ENCODE measurements at regions not wholly inside any gene's neighbourhood (a gene's known extent, or its start where the extent isn't known, plus 50 kb on each side); places are given as distances from the start of the nearest gene placed in this dataset.
"Not testable (repeated sequence)": the region's sequence is repeated elsewhere in the genome, so short reads cannot be mapped to it uniquely, and the experiment has no call there.

DNA sequence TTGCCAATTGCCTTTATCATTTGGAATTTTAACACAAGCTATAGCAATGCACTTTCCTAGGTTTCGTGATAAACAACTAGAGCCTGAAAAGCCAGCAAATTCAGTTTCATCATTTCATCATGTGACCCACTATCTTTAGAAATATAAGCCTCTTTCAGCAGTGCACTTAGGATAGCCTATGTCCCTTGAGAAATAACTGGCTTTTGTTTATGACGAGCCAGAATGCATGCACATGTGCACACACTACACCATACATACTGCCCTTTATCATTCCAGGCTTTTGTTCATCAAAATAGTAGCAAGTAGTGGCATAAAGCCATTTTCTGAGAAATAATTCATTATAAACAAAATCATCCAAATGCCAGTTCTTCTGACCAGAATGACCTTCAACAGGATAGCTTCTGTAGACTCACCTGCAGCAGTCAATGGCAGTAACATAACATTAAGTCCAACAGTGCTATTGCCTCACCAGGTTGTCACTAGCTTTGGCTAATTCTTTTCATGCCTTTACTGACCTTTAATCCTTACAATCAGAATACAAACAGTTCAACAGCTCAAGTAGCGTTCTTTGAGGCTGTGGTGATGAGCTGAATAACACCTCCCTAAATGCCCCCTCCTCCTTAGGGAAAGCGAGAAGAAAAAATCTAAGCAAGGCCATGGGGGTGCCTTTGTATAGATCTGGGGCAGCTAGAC lies 132.3 kb upstream of the SMARCA2 start:
- DNase-seq: no peak

DNA sequence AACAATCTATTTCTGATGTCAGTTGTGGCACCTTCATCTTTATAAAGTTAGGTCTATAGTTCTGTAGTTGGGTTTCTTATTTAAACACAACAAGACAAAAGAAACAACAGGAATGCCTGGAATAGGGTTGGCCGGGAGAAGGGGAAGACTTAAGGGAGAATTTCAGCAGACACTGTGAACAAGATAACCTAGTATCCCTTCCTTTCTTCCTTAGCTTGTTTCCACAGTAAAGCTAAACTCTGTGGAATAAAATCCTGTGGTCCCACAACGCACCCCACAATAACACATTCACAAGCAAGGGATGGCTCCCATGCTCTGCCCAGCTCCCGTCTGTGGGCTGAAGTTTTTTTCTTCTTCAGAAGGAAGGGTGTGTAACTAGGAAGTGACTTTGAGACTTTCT lies 124.9 kb upstream of the SMARCA2 start:
- no peak for DNase-seq

DNA sequence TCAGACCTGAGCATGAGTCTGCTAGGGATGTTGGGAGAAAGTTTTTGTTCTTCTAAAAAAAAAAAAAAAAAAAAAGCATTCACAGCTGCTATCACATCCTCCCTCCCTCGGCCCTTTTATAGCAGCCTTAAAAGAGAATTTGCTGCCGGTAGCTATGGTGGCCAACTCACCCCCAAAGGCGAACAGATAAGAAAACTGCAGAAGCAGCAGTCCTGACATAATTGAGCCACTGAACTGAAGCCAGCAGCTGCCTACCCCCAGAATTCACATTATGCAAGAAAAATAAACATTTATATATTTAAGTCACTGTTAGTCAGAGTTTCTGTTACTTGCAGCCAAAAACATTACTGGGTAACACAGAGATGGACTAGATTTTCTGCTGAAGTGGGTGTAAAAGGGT lies 124.3 kb upstream of the SMARCA2 start:
- DNase-seq: no peak

DNA sequence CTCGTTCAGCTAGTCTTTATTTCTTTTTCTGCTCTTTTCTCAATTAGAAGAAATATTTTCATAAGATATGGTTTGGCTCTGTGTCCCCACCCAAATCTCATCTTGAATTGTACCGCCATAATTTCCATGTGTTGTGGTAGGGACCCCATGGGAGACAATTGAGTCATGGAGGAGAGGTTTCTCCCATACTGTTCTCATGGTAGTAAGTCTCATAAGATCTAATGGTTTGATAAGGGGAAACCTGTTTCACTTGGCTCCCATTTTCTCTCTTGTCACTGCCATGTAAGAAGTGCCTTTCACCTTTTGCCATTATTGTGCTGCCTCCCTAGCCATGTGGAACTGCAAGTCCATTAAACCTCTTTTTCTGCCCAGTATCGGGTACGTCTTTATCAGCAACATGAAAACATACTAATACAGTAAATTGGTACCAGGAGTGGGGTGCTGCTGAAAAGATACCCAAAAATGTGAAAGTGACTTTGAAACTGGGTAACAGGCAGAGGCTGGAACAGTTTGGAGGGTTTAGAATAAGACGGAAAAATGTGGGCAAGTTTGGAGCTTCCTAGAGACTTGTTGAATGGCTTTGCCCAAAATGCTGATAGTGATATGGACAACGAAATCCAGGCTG lies 112.0 kb upstream of the SMARCA2 start:
- DNase-seq: not testable (repeated sequence)

DNA sequence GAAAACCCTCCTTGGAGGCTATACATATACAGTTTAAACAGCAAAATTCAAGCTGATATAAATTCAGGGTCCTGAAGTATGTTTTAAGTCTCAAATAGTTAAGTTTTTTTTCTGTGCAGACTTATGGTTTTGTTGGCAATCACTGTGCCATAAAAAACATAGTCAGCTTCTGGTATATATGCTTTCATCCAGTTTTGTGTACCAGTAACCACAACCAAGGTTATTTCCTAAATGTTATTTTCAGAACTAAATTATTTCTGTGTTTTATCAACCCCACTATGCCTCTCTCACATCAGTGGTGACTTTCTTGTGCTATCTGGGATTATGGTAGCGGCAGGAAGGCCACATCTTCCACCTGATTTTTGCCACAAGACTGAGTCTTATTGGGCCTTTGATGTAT lies 107.7 kb upstream of the SMARCA2 start:
- no peak for DNase-seq

DNA sequence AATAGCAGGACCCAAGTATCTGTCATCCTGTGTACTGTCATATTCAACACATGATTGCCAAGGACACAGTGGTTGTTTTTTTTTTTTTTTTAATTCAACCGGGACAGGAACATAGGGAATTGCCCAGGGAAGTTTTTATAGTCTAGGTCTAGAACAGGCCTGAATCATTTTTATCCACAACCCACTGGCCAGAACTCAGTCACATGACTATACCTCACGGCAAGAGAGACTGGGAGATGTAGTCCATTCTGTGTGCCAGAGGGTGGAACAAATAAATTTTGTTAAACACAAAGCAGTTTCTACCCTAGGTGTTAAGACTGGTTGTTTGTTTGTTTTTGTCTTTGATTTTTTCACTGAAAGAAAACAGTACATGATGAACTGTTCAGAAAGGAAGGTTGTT lies 105.8 kb upstream of the SMARCA2 start:
- no peak for DNase-seq

DNA sequence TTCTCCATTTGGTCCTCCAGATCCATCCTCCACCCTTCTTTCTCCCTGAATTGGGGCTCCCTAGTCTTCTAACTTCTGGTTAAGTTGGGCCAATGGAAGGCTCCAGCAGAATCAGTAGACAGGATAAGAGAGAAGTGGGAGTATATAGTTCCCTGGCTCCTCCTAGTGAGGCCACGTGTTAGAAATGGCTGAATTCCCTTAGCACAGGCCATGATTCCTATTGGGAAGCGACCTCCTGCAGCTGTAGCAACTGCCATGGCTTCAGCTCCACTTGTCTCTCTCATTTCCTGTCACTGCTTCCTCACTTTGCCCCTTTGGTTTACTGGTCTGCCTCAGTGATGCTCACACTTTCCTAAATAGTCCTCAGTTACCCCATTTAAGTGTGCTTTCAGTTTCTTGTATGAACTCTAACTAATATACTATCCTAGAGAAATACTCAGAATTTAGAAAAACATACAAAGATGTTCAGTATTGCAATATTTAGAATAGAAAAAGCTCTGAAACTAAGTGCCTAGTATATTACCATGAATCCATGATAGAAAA lies 104.8 kb upstream of the SMARCA2 start:
- DNase-seq: no peak

DNA sequence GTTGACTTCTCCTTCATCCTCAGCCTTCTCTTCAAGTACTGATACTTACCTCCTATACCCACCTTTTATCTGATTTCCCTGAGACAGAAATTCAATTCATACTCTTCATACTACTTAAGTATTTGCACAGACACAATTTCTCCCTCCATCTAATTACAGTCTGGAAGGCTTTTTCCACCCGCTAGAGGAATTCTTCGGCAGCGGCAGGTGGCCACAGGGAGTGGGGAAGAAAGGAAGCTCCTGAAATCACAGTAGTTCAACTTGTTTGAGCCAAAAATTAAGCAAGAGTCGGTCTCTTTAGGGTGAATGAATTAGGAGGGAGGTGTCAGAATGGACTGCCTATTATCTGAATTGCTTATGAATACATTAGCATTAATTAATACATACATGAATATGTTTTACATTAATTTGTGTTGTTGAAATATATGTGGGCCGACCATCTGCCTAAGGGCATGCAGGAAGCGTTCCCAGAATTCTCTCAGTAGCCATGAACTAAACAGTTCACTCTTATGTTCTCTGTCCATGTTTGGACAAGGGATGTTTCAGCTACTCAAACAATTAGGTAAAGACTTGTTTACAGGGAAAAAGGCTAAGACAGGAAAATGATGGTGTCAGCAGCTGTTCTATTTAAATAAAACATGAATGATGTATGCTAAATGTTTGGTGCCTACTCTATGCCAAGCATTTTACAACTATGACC lies 101.4 kb upstream of the SMARCA2 start:
- DNase-seq: no peak

DNA sequence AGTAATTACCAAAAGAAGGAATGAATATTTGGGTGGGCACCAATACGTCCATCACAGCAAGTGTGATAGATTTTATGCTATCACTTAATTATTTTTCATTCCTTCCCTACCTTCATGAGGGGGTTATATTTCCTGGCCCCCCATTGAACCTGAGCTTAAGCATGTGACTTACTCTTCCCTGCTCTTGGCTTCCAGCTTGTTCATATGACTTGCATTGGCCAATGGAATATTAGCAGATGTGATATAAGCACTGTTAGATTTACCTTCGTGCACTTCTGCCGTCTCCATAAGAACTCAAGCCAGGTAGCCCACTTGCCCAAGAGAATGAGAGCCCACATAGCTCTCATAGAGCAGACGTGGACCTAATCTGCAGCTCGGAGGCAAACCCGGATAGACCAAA lies 99.1 kb upstream of the SMARCA2 start:
- DNase-seq: no peak

DNA sequence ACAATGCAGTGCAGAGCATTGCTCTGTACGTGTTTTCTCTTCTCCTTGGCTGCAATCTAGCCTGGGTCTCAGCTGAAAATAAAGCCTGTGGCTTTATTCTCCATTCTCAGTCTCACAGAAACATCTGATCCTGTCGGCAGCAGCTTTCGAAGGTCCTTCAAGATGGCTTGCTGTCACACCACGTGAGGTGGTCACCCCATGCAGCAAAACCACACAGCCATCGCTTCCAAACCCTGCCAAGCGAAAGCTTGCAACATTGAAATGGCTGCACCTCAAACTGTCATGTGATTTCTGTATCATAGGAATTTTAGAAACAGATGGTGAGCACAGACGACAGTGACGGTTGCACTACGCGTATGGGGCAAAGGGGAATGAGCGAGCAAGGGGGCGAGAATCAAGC lies 98.5 kb upstream of the SMARCA2 start:
- no peak for DNase-seq

DNA sequence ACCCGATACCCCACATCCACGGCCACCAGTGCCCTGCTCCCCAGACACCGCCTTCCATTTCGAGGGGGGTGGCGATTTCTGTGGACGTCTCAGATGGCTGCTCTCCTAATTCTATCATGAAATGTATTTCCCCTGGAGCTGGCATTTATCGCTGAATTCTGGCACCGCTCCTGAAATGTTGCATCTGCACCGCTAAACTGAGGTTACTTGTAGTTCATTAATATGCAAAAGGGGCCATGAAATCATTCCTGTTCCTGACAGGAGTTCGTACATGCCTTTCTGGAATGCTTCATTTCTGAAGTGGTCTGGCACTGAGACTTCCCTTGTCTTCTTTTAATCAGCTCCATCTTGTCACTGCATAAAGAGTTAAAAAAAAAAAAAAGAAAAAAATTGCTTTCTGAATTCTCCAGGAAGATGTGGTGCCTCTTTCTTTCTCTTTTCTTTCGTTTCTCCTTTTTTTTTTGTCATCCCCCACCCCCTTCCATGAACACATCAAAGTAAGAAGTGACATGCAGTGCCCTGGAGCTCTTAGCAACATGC lies 97.7 kb upstream of the SMARCA2 start:
- DNase-seq: no peak

DNA sequence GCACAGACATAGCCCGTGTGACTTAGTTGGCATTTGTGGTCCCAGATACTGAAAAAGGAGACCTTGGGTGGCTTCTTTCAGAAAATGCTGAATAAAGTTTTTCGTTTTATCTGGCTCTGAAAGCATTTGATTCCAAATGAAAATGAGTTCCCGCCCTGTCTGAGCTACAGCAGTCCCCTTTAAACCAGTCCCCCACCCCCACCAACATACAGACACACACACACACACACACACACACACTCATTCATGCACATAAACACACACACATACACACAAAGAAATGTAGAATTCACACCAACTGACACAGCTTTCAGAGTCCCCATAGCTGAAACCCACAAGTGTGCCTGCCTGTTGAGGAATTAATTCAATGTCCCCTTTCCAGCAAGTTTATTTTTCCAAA lies 97.0 kb upstream of the SMARCA2 start:
- no peak for DNase-seq

DNA sequence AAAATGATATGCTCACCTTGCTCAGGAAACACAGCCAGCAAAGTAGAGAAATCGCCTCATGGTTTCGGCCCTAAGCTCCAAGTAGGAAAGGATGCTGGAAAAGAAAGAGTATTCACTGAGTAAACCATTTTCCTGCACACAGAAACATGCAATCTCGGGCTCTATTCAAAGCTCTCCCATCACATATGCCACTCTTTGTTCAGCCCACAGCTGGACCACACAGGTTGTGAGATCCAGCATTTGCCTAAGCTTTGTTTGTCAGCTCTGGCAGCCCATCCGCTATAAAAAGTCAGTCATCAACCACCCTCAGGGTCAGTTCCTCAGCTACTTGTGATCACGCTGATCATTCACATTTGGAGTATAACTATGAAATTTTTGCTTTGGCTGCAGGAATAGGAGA lies 96.5 kb upstream of the SMARCA2 start:
- no peak for DNase-seq

DNA sequence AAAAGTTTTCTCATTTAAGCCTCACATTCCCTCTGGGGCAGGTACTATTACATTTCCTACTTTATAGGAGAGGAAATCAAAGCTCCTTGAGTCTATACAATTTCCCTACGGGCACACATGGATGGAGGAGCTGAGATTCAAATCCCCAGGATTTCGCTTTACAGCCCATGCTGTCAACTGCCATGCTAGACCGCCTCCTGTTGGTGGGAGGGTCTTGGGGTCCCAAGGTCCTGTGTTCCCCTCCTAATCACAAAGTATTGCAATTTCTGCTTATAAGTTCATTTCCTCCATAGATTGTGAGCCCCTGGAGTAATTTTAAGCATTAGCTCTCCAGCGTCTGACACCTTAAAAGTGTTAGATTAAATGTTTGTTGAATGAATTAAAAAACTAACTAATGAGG lies 95.9 kb upstream of the SMARCA2 start:
- no peak for DNase-seq

DNA sequence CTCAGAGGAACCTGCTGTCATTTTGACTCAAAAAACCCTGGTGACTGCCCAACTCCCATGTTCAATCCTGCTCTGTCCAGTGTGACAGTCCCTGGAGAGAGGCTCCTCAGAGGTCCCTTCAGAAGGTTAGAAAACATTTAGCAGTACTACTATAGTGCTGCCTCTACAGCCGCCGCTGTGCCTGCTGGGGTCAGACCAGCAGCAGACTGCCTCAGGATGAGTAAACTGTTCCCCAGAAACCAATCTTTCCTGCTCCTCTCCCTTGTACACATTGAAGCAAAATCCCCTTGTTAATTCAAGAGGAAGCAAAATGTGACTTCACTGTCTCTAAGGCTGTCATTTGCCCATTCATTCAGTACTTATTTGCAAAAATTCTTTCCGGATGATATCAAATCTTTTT lies 94.8 kb upstream of the SMARCA2 start:
- no peak for DNase-seq

DNA sequence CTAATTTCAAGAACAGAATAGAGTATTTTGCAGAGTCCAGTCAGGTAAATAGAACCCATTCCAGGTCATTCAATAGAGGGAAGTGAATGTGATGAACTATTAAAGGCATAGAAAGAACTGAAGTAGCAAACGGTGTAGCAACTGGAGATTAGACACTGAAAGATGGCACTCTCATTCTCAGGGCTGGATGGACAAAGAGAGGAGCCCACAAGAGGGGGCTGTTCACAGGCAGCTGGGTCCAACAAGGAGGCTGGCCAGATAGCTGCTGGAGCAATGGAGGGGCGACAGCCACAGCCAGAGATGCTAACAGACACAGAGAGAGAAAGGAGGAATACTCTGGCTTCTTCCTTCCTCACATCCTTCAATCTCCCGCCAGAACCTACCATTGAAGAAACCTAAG lies 93.1 kb upstream of the SMARCA2 start:
- DNase-seq: no peak

DNA sequence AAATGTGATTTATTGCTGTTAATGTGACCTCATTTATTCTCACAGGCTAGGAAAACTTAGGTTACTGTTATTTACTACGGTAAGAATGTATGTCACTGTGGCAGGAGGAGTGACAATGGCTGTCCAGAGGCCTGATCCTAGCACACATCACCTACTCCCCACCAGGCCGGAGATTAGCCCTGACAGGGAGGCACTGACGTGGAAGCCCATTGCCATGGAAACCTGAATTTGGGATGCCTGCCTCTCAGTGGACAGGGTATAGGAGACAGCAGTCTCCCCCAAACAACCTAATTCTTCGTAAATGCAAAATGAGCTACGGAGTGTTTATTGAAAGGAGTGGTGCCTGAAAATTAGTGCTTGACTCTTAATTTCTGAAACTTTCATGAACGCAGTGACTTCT lies 87.6 kb upstream of the SMARCA2 start:
- no peak for DNase-seq

DNA sequence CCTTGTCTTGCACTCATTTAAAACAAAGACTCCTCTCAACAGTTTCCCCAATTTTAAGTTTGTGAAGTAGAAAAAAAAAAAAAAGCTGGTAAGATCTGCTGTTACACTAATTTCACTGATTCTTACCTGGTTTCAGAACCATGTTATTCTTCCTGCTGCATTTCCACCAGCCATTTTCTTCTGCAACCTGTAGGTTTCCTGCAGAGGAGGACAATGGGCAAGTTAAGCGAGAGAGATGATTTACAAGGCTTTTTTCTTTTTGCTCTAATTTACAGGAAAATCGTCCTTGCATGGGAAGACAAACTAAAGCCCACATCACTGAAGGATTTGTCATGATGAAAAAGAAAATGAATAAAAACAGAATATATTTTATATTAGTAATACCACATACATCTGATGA lies 86.0 kb upstream of the SMARCA2 start:
- no peak for DNase-seq

DNA sequence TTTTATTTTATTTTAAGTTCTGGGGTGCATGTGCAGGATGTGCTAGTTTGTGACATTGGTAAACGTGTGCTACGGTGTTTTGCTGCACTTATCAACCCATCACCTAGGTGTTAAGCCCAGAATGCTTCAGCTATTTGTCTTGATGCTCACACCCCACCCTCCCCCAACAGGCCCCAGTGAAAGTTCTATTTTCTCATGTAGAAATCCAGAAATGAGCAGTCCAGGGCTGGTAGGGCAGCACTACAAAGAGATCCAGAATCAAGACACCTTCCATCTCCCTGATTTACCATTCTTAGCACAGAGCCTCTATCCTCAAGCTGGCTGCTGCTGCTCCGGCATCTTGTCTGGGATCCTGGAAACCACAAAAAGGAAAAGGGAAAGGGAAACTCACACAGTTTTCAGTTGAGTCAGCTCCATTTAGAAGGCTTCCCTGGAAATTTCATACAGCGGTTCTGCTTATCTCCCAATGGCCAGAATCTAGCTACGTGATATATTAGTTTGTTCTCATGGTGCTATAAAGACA lies 85.4 kb upstream of the SMARCA2 start:
- no peak for DNase-seq

DNA sequence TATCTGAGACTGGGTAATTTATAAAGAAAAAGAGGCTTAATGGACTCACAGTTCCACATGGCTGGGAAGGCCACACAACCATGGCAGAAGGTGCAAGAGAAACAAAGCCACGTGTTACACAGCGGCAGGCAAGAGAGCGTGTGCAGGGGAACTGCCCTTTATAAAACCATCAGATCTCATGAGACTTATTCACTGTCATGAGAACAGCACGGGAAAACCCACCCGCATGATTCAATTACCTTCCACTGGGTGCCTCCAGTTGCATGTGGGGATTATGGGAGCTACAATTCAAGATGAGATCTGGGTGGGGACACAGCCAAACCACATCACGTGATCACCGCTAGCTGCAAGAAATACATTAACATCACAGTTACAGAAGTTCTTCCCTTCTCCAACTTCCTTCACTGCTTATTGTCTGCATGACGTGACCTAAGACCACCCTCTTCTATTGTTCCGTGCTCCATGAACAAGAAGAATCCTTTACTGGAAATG lies 84.9 kb upstream of the SMARCA2 start:
- not testable (repeated sequence) for DNase-seq

DNA sequence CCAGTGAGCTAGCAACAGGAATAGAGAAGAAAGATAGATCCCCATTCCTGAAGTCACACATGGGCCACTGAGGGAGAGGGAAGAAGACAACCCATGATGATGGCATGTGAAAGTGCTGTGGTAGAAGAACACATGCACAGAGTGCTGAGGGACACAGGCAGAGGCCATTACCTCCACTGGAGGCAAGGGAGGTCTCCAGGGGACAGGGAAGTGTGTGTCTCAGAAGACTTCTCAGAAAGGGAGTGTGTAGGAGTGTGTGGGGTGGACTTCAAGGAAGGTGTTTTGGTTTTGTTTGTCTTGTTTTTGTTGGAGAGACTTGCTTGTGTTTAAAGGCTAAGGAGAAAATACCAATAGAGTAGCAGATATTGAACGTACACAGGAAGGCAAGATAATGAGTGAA lies 77.0 kb upstream of the SMARCA2 start:
- no peak for DNase-seq

DNA sequence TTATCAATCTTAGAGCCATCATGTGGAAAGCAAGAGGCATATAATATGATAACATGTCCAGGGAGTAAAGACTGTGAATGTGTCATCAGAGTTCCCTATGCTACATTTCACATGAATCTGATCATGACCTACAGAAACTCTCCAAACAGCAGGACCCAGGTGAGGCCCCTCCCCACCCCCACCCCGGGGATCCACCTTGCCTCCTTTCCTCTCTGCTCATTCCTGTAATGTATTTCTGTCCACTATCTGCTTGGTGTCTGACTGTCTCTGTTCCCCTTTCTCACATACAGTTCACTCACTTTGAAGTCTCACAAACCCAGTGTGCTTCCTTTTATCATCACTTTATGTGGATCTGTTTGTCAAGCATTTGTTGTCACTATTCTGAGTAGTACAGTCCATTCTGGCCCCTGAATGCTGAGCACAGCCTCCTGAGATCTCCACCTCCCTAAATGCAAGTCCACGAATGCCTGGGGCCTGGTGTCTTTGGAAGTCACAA lies 76.4 kb upstream of the SMARCA2 start:
- DNase-seq: no peak

DNA sequence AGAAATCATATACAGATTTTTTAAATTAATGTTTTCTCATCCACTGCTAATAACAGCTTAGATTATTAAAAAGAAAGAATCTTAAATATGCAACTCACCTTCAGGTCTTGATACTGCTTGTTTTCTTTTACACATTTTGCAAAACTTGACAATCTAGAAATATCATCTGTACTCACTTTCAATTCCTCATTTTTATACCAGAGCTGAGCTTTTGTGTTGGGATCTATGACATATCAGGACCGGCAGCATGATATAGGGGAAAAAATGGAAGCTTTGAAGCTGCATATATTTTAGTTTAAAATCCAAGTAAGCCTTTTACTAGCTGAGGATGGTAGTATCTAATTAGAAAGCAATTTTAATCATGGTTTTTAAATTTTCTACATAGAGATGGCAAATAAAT lies 75.7 kb upstream of the SMARCA2 start:
- no peak for DNase-seq
